ENCODE measurements at regions not wholly inside any gene's neighbourhood (a gene's known extent, or its start where the extent isn't known, plus 50 kb on each side); places are given as distances from the start of the nearest gene placed in this dataset.

- Histone ChIP-seq H3K27ac (ENCODE audit: low read depth in 2 of 2, low read length in 1 of 2) (no peak overlapping the region), H4K20me1 (ENCODE audit: insufficient read depth) (no peaks in the 10 kb centered on the region), H3F3A (replicated peaks; ENCODE audit: insufficient read depth) (no peaks in the 10 kb centered on the region), H3K27me3 (ENCODE audit: insufficient read depth) (no peaks in the 10 kb centered on the region), H3K9me3 (no peaks in the 10 kb centered on the region), H3K36me3 (replicated peaks in 1 of 2; ENCODE audit: control insufficient read depth in 1 of 2, insufficient read depth in 2 of 2, low read length in 1 of 2) (no peaks in the 10 kb centered on the region), H3K9ac (no peak overlapping the region), H3K79me2 (ENCODE audit: insufficient read depth) (no peaks in the 10 kb centered on the region), H3K4me1 (ENCODE audit: control insufficient read depth in 1 of 2, insufficient read depth in 2 of 2, low read depth in 1 of 2, low read length in 1 of 2) (no peaks in the 10 kb centered on the region), H3K9me2 (no peaks in the 10 kb centered on the region), H3K4me3 (ENCODE audit: low read depth in 2 of 2, low read length in 1 of 2) (no peak overlapping the region), H2AFZ (ENCODE audit: low read depth) (no peak overlapping the region), H3K4me2 (no peak overlapping the region)
- ChIA-PET CTCF (no interaction called here), POLR2A (no interaction called here)
- no peak for DNase-seq
- TF ChIP-seq IRF3 (IDR thresholded peaks at IDR 0.05; ENCODE audit: low read depth, low read length), result no peak
- 21% methylated on average over 3 of the region's 3 CpGs for WGBS (ENCODE audit: low lambda C conversion rate)
Measured at GRCh38 chr16:55401046-55401445, 77.0 kb downstream of the IRX6 start.

DNA sequence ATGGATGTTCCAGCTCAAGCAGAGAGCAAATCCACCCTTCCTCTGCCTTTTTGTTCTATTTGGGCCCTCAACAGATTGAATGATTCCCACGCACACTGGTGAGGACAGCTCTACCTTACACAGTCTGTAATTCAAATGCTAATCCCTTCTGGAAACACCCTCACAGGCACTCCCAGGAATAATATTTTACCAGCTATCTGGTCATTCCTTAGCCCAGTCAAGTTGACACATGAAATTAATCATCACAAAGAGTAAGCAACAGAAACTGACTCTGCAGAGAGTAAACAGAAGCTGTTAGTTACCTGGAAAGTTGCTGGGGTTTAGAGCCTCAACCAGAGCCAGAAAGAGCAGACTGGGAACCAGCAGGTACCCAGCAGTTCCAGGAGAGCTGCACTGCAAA is 75.5 kb upstream of the MMP2 start:
- TF ChIP-seq IRF3 (IDR thresholded peaks at IDR 0.05; ENCODE audit: low read depth, low read length) (no peak), TAF1 (IDR thresholded peaks at IDR 0.05; ENCODE audit: borderline replicate concordance, low read depth, low read length) (no peak), JUND (IDR thresholded peaks at IDR 0.05) (no peak), RFX5 (IDR thresholded peaks at IDR 0.05; ENCODE audit: low read length) (no peak), NFIC (IDR thresholded peaks at IDR 0.05; ENCODE audit: borderline replicate concordance) (no peak), SMC3 (IDR thresholded peaks at IDR 0.05; ENCODE audit: low read depth, low read length) (no peak), FOSL2 (IDR thresholded peaks at IDR 0.05; ENCODE audit: borderline replicate concordance, low read depth) (no peak), YY1 (IDR thresholded peaks at IDR 0.05; ENCODE audit: low read depth) (no peak), RAD21 (IDR thresholded peaks at IDR 0.05; ENCODE audit: low read length) (no peak), EP300 (IDR thresholded peaks at IDR 0.05; ENCODE audit: borderline replicate concordance in 1 of 2, low read depth in 1 of 2, low read length in 1 of 2) (no peak), EZH2phosphoT487 (IDR thresholded peaks at IDR 0.05; ENCODE audit: borderline replicate concordance, low read depth) (no peak), FOXJ3 (CRISPR knock-in tag; IDR thresholded peaks at IDR 0.05) (no peak), TEAD4 (IDR thresholded peaks at IDR 0.05; ENCODE audit: borderline replicate concordance, insufficient read depth) (no peak), TCF12 (IDR thresholded peaks at IDR 0.05) (no peak), RCOR1 (IDR thresholded peaks at IDR 0.05; ENCODE audit: low read length) (no peak), USF2 (IDR thresholded peaks at IDR 0.05; ENCODE audit: borderline replicate concordance, low read depth, low read length) (no peak)
- TF ChIP-seq, protein P1, sequence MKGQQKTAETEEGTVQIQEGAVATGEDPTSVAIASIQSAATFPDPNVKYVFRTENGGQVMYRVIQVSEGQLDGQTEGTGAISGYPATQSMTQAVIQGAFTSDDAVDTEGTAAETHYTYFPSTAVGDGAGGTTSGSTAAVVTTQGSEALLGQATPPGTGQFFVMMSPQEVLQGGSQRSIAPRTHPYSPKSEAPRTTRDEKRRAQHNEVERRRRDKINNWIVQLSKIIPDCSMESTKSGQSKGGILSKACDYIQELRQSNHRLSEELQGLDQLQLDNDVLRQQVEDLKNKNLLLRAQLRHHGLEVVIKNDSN (IDR thresholded peaks at IDR 0.05; ENCODE audit: borderline replicate concordance, low read depth), result no peak
- TF ChIP-seq, protein P2, sequence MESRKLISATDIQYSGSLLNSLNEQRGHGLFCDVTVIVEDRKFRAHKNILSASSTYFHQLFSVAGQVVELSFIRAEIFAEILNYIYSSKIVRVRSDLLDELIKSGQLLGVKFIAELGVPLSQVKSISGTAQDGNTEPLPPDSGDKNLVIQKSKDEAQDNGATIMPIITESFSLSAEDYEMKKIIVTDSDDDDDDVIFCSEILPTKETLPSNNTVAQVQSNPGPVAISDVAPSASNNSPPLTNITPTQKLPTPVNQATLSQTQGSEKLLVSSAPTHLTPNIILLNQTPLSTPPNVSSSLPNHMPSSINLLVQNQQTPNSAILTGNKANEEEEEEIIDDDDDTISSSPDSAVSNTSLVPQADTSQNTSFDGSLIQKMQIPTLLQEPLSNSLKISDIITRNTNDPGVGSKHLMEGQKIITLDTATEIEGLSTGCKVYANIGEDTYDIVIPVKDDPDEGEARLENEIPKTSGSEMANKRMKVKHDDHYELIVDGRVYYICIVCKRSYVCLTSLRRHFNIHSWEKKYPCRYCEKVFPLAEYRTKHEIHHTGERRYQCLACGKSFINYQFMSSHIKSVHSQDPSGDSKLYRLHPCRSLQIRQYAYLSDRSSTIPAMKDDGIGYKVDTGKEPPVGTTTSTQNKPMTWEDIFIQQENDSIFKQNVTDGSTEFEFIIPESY (IDR thresholded peaks at IDR 0.05; ENCODE audit: borderline replicate concordance, low read depth), result no peak
- TF ChIP-seq, protein P3, sequence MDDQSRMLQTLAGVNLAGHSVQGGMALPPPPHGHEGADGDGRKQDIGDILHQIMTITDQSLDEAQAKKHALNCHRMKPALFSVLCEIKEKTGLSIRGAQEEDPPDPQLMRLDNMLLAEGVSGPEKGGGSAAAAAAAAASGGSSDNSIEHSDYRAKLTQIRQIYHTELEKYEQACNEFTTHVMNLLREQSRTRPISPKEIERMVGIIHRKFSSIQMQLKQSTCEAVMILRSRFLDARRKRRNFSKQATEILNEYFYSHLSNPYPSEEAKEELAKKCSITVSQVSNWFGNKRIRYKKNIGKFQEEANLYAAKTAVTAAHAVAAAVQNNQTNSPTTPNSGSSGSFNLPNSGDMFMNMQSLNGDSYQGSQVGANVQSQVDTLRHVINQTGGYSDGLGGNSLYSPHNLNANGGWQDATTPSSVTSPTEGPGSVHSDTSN (IDR thresholded peaks at IDR 0.05), result no peak
- TF ChIP-seq, protein P4, sequence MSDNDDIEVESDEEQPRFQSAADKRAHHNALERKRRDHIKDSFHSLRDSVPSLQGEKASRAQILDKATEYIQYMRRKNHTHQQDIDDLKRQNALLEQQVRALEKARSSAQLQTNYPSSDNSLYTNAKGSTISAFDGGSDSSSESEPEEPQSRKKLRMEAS (IDR thresholded peaks at IDR 0.05; ENCODE audit: low read depth), result no peak
- Histone ChIP-seq H3K4me1 (ENCODE audit: control insufficient read depth in 1 of 2, insufficient read depth in 2 of 2, low read depth in 1 of 2, low read length in 1 of 2) (no peaks in the 10 kb centered on the region), H3K36me3 (replicated peaks in 1 of 2; ENCODE audit: control insufficient read depth in 1 of 2, insufficient read depth in 2 of 2, low read length in 1 of 2) (no peaks in the 10 kb centered on the region), H3K9ac (no peak overlapping the region), H4K20me1 (ENCODE audit: insufficient read depth) (no peaks in the 10 kb centered on the region), H3K79me2 (ENCODE audit: insufficient read depth) (no peaks in the 10 kb centered on the region), H3F3A (replicated peaks; ENCODE audit: insufficient read depth) (no peaks in the 10 kb centered on the region), H3K27me3 (ENCODE audit: insufficient read depth) (no peaks in the 10 kb centered on the region), H3K9me3 (no peaks in the 10 kb centered on the region), H3K27ac (ENCODE audit: low read depth in 2 of 2, low read length in 1 of 2) (no peak overlapping the region), H3K9me2 (no peaks in the 10 kb centered on the region), H2AFZ (ENCODE audit: low read depth) (no peak overlapping the region), H3K4me3 (ENCODE audit: low read depth in 2 of 2, low read length in 1 of 2) (no peak overlapping the region), H3K4me2 (no peak overlapping the region)
- no peak for DNase-seq
- ChIA-PET POLR2A (no interaction called here), CTCF (no interaction called here)
- 29% methylated on average over 1 of the region's 1 CpG for WGBS (ENCODE audit: low lambda C conversion rate)
